Activated CD4-positive, alpha-beta memory T cell treated with anti-CD3 and anti-CD28 coated beads for 36 hours (primary cell): ENCODE measurements at regions not wholly inside any gene's neighbourhood (a gene's known extent, or its start where the extent isn't known, plus 50 kb on each side); places are given as distances from the start of the nearest gene placed in this dataset.

ENCODE experiments used
- CTCF ChIA-PET: fragments of 350-600 bp; sonication (Branson Sonifier 250); formaldehyde crosslinking; loops from one replicate; lab custom pipeline; 2021; ENCODE audit warnings: antibody characterized with exemption, inconsistent platforms; lab: Charles Lee
- POLR2A ChIA-PET: fragments of 350-600 bp; sonication (Branson Sonifier 250); formaldehyde crosslinking; loops from one replicate; lab custom pipeline; 2021; ENCODE audit warnings: antibody characterized with exemption; lab: Charles Lee
- DNase-seq: peaks from one replicate; pipeline ENCODE4 v3.0.0-alpha.2; 2020
- H3K27ac Mint-ChIP-seq: one replicate; pipeline ENCODE4 v1.8.0; 2021; ENCODE audit warnings: mixed read lengths
- H3K27me3 Mint-ChIP-seq: one replicate; pipeline ENCODE4 v1.8.0; 2021; ENCODE audit warnings: mixed read lengths
- H3K36me3 Mint-ChIP-seq: one replicate; pipeline ENCODE4 v1.8.0; 2021; ENCODE audit warnings: mixed read lengths
- H3K4me1 Mint-ChIP-seq: one replicate; pipeline ENCODE4 v1.8.0; 2021; ENCODE audit warnings: low read depth, mixed read lengths
- H3K4me3 Mint-ChIP-seq: one replicate; pipeline ENCODE4 v1.8.0; 2021; ENCODE audit warnings: mild to moderate bottlenecking, mixed read lengths
- H3K9me3 Mint-ChIP-seq: one replicate; pipeline ENCODE4 v1.8.0; 2021; ENCODE audit warnings: mixed read lengths
- intact Hi-C: fragments of 100-400 bp; cut with micrococcal nuclease; formaldehyde crosslinking; loops from one replicate; pipeline ENCODE4 v1.15.1; 2023

DNA sequence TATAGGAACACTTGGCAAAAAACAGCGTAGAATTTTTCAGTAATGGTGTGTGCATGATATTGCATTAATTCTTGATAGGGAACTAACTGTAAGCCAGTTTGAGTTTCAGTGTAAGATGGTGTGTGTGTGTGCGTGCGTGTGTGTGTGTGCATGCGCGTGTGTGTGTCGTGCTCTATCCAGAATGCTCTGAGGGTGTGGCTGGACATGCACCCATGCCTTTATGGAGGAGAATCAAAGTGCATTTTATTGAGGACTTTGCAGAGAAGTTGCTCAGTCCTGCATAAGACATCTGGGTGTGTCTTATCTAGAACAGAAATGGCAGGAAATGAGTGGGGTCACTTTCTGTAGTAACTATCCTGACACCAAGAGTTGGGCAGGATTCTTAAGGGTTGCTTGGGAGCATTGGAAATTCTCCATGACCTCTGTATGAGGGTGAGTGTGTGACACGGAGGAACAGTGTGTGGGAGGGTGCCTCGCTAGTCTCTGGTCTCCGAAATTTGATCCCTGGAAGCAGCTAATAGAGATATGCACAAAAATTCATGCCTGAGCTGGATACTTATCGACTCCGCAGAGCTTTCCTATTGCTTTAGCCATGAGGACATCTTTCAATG is 252.2 kb downstream of the TSHZ3 start:
- DNase-seq, result no peak
- ChIA-PET CTCF (no interaction called here), POLR2A (no interaction called here)
- H3K36me3 Mint-ChIP-seq, result no peaks in the 10 kb centered on the region
- H3K4me3 Mint-ChIP-seq, result no peak overlapping the region
- H3K9me3 Mint-ChIP-seq, result no peaks in the 10 kb centered on the region
- no peak overlapping the region for H3K27ac Mint-ChIP-seq
- peaks cover 5% of the 10 kb centered on the region for H3K27me3 Mint-ChIP-seq
- no peaks in the 10 kb centered on the region for H3K4me1 Mint-ChIP-seq
- intact Hi-C loops, result no loop called here

DNA sequence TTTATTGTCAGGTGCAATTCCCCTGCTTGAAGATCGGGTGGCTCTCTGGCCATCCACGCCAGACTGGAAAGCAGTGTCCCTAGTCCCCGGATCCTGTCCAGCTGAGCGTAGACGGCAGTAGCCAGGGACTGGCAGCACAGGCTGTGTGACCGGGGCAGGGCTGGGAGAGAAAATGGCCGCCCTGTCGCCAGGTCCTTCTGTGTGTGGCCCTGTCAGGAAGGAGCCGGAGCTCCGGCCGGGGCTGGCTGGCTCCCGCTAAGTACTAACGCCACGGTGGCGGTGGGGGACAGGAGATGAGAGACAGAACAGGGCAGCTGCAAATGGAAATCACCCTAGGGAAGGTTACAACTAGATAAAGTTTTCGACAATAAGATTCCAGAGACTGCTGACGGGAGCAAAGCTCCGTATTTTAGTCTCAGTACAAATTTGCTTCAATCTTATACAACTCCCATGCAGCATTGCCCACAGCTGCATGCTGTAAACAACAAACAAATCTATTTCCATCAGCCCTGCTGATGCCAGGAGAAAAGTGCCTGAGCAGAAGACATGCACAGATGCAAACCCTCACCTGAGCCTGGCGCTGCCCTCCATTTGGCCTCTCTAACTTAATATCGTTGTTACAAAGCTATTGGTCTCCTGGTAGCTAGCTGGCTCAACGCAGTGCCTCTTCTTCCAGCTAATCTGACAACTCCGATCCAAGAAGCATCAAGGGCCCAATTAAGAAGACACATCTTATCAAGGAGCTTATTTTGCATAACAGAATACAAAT is 253.0 kb downstream of the TSHZ3 start:
- H3K27ac Mint-ChIP-seq, result no peak overlapping the region
- H3K9me3 Mint-ChIP-seq, result no peaks in the 10 kb centered on the region
- no peaks in the 10 kb centered on the region for H3K4me1 Mint-ChIP-seq
- no peaks in the 10 kb centered on the region for H3K36me3 Mint-ChIP-seq
- peaks cover 5% of the 10 kb centered on the region for H3K27me3 Mint-ChIP-seq
- CTCF ChIA-PET, result no interaction called here
- POLR2A ChIA-PET, result no interaction called here
- intact Hi-C loops, result no loop called here
- no peak for DNase-seq
- H3K4me3 Mint-ChIP-seq, result no peak overlapping the region

DNA sequence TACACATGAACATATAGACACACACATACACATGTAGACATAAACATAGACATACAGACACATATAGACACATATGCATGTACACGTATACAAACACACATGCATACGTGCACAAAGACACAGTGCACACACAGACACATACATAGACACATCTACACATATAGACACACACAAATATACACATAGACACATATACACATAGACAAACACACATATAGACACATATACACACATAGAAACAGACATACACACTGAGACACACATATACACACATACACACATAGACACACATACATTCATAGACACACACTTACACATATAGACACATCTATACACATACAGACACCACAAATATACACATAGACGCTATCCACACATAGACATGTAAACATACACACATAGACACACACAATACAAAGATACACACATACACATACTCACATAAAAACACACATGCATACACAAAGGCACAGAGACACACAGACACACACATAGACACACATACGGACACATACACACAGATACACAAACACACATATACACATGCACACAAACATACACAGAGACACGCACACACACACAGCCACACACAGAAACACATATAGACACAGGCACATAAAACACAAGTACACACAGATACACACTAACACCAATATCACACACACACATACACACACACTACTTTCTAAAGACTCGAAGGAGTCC is 254.0 kb downstream of the TSHZ3 start:
- ChIA-PET POLR2A (no interaction called here), CTCF (no interaction called here)
- H3K27ac Mint-ChIP-seq, result no peak overlapping the region
- no peaks in the 10 kb centered on the region for H3K9me3 Mint-ChIP-seq
- no peak overlapping the region for H3K4me3 Mint-ChIP-seq
- peaks cover 5% of the 10 kb centered on the region for H3K27me3 Mint-ChIP-seq
- no peaks in the 10 kb centered on the region for H3K4me1 Mint-ChIP-seq
- DNase-seq, result no peak
- H3K36me3 Mint-ChIP-seq, result no peaks in the 10 kb centered on the region
- intact Hi-C loops, result no loop called here

DNA sequence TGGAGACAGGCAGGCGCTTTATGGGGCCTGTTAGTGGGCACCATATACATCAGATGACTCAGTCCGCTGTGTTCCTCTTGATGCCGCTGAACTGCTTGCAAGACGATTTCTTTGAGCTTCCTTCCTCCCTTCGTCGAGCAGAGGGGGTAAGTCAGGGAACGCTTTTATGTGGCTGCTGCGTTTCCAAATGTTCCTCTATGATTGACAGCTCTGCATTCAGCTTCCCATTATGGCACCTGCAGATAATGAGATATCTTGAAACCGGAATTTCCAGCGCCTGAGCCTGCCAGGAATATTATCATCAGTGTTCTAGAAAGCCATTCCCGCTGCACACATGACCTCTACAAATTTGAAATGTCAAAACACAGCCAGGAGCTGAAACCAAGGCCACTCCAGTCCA is 257.0 kb downstream of the TSHZ3 start:
- no peak for DNase-seq
- H3K36me3 Mint-ChIP-seq, result no peaks in the 10 kb centered on the region
- H3K9me3 Mint-ChIP-seq, result no peaks in the 10 kb centered on the region
- H3K27ac Mint-ChIP-seq, result no peak overlapping the region
- peaks cover 3% of the 10 kb centered on the region for H3K27me3 Mint-ChIP-seq
- intact Hi-C loops, result no loop called here
- ChIA-PET CTCF (no interaction called here), POLR2A (no interaction called here)
- H3K4me1 Mint-ChIP-seq, result no peaks in the 10 kb centered on the region
- H3K4me3 Mint-ChIP-seq, result no peak overlapping the region

DNA sequence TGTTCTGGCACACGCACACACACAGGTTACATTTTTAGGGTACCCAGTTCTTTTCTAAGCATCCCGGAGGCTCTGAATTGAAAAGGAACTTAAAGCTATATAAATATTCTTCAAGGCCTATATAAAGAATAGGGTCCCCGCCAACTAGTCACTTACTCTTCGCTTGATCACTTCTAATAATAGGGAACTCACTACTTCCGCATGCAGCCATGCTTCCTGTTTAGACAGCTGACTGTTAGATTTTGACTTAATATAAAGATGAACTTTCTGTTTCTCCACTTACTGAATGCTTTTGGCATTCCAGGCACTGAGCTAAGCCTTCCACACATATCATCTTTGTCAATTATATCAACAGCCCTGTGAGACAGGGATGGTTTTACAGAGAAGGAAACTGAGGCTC is 259.6 kb downstream of the TSHZ3 start:
- no peak overlapping the region for H3K27ac Mint-ChIP-seq
- CTCF ChIA-PET, result no interaction called here
- no peaks in the 10 kb centered on the region for H3K4me1 Mint-ChIP-seq
- intact Hi-C loops, result no loop called here
- peaks cover 6% of the 10 kb centered on the region for H3K27me3 Mint-ChIP-seq
- H3K4me3 Mint-ChIP-seq, result no peak overlapping the region
- no peak for DNase-seq
- POLR2A ChIA-PET, result no interaction called here
- H3K36me3 Mint-ChIP-seq, result no peaks in the 10 kb centered on the region
- no peaks in the 10 kb centered on the region for H3K9me3 Mint-ChIP-seq

DNA sequence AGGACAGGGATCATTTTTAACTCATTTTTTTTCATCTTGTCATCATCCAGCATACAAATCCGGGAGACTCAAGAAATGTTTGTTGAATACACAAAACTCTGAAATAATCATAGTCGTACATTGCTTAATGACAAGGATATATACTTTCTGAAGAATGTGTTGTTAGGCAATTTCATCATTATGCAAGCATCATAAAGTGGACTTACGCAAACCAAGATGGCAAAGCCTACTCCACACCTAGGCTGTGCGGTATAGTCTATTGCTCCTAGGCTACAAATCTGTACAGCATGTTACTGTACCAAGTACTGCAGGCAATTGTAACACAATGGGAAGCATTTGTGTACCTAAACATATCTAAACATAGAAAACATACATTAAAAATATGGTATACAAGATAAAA is 264.1 kb downstream of the TSHZ3 start:
- Mint-ChIP-seq H3K36me3 (no peaks in the 10 kb centered on the region), H3K4me1 (no peaks in the 10 kb centered on the region), H3K9me3 (no peaks in the 10 kb centered on the region), H3K27me3 (peaks cover 3% of the 10 kb centered on the region), H3K27ac (no peak overlapping the region), H3K4me3 (no peak overlapping the region)
- ChIA-PET CTCF (no interaction called here), POLR2A (no interaction called here)
- intact Hi-C loops, result no loop called here
- no peak for DNase-seq

DNA sequence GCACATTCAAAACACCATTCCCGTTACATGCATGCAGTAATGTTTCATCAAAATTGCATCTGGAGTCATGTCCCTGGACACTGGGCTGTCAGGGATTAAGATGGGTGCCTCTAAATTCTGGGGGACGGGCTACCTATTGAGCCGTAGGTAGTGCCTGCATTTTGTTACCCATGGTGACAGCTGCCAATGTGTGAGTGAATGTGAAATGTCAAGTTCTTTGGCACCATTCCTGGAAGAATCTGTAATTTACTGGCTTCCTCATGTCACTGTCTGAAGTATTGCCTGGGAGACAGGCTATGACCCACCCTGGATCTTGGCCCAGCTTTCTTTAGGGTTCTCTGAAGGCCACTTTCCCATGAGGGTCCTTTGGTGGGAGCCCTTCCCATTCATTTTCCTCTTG is 266.1 kb downstream of the TSHZ3 start:
- Mint-ChIP-seq H3K27ac (no peak overlapping the region), H3K27me3 (peaks cover 6% of the 10 kb centered on the region), H3K4me3 (no peak overlapping the region), H3K4me1 (no peaks in the 10 kb centered on the region), H3K9me3 (no peaks in the 10 kb centered on the region), H3K36me3 (no peaks in the 10 kb centered on the region)
- intact Hi-C loops, result no loop called here
- no peak for DNase-seq
- POLR2A ChIA-PET, result interaction anchor here (0.6 kb wide), 1 partner anchor 108 kb away, joined by 3 read pairs; no protein-coding TSS in a partner anchor
- CTCF ChIA-PET, result no interaction called here

DNA sequence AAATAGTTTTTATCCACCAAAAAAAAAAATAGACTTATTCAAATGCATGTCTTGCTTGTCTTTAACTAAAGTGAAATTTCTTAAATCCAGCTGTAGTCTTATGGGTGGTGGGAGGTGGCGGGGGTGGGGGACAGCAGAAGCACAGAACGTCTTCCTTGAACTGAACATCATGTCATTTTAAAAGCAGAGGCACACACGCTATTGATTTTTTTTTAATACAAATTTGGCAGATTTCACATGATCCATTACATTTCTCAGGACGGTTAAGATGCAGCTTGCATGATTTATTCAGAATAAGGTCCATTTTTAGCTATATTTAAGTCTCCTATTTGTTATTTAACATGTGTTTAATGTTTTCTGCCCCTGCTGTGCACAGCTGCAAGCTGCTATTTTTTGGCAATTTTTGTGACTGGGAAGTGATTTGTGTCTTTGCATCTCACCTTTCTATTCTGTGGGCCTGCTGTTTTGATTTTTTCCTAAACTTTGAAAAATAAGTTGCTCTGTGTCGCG is 274.0 kb downstream of the TSHZ3 start:
- Mint-ChIP-seq H3K27ac (no peak overlapping the region), H3K4me3 (no peak overlapping the region), H3K27me3 (peaks cover 31% of the 10 kb centered on the region), H3K36me3 (no peaks in the 10 kb centered on the region), H3K4me1 (no peaks in the 10 kb centered on the region), H3K9me3 (no peaks in the 10 kb centered on the region)
- ChIA-PET CTCF (interaction anchor here (0.6 kb wide), 1 partner anchor 23 kb away, joined by 4 read pairs; no protein-coding TSS in a partner anchor), POLR2A (no interaction called here)
- intact Hi-C loops, result no loop called here
- no peak for DNase-seq

DNA sequence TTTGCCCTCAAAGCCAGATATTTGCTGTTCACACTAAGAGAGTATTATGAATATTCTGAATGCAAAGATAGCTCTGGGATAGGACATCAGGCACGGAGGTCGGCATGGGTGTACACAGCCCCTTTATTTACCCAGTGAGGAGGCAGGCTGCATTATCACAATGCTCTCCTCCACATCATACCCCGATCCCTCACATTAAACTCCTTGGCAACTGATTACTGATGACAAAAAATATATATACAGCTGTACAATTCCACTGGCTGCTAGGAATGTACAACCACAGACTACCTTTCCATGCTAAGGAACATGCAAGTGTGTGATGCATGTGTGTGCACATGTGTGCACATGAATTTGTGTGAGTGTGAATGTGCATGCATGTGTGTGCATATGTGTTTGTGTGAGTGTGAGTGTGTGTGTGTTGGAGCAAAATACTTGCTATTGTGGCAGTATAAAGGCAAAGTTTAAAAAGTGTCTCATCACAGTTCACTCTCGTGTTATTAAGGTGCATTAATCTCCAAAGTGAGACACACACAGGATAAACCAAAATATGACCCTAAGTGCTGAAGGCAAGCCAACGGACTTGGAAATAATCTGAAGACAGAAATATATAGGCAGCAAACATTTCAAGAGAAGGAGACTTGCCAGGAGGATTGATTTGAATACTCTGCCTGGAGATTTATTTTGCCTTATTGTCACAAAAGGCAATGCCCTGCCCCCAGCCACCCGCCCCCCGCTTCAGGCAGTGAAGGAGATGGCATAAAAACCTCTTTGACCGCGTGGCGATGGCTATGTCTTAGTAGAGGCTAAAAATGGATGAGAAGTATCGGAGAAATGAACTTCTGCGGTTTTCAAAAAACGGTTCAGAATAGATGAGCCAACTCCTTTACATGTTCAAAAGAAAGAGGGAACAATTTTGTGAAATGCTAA is 274.8 kb downstream of the TSHZ3 start:
- intact Hi-C loops, result no loop called here
- H3K36me3 Mint-ChIP-seq, result no peaks in the 10 kb centered on the region
- no peak overlapping the region for H3K27ac Mint-ChIP-seq
- DNase-seq, result no peak
- H3K9me3 Mint-ChIP-seq, result no peaks in the 10 kb centered on the region
- POLR2A ChIA-PET, result no interaction called here
- CTCF ChIA-PET, result interaction anchor here (0.6 kb wide), 1 partner anchor 23 kb away, joined by 4 read pairs; no protein-coding TSS in a partner anchor
- peaks cover 36% of the 10 kb centered on the region for H3K27me3 Mint-ChIP-seq
- H3K4me3 Mint-ChIP-seq, result no peak overlapping the region
- H3K4me1 Mint-ChIP-seq, result no peaks in the 10 kb centered on the region

DNA sequence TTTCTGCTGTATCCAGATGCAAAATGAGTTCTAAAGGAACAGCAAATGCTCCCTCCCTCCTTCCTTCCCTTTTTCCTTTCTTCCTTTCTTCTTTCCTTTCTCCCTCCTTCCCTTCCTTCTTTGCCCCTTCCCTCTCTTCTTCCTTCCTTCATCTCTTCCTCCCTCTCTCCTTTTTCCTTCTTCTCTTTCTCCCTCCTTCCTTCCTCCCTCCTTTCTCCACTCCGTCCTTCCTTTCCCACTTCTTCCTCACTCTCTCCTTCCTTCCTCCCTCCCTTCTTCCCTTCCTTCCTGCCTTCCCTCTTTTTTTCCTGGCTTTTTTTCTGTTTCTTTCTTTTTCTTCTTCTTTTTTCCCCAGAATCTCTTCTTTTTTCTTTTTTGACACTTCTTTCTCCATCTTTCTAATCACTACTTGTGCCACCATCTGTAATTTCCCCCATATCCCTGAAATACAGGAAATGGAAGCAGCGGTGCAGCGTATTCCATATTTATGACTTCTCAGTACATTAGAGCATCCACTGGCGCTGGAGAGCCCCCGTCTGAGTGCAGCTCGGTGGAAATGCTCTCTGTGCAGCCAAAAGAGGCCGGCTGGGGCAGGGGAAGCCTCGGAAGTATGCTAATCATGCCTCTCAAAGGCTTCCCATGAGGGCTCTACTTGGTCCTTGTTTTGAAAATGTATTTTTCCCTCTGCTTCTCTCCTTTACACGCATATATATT is 275.6 kb downstream of the TSHZ3 start:
- POLR2A ChIA-PET, result no interaction called here
- H3K36me3 Mint-ChIP-seq, result no peaks in the 10 kb centered on the region

DNA sequence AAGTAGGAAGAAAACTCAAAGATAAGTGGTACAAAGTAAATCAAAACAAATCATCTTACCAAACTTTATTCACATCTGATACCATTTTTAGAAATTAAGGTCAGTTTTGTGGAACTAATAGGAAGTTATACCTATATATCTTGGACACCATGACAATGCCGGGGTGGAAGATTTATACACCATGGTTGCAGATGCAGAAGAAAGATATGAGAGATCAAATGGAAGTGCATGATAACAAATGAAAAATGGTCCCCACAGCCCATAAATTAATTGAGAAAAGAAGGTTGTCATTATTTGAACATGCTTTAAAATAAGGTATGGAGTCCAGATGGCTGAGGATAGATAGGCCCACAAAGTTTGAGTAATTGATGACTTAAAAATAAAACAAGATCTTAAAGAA is 276.8 kb downstream of the TSHZ3 start:
- ChIA-PET CTCF (no interaction called here), POLR2A (no interaction called here)
- Mint-ChIP-seq H3K27ac (no peak overlapping the region), H3K36me3 (no peaks in the 10 kb centered on the region), H3K9me3 (no peaks in the 10 kb centered on the region), H3K27me3 (peaks cover 35% of the 10 kb centered on the region), H3K4me3 (no peak overlapping the region), H3K4me1 (no peaks in the 10 kb centered on the region)
- intact Hi-C loops, result no loop called here
- DNase-seq, result no peak

More for the DNA sequence above, 275.6 kb downstream of the TSHZ3 start:
- CTCF ChIA-PET, result no interaction called here
- H3K27me3 Mint-ChIP-seq, result peaks cover 37% of the 10 kb centered on the region
- no peaks in the 10 kb centered on the region for H3K9me3 Mint-ChIP-seq
- H3K4me3 Mint-ChIP-seq, result no peak overlapping the region
- no peaks in the 10 kb centered on the region for H3K4me1 Mint-ChIP-seq
- no peak overlapping the region for H3K27ac Mint-ChIP-seq
- DNase-seq, result no peak
- intact Hi-C loops, result no loop called here
